GM18520 (cell line): ENCODE measurements at regions not wholly inside any gene's neighbourhood (a gene's known extent, or its start where the extent isn't known, plus 50 kb on each side); places are given as distances from the start of the nearest gene placed in this dataset.

Source experiments
- ATAC-seq: cut with Tn5 transposase; IDR thresholded peaks from one replicate; pipeline ENCODE4 v1.9.1; 2021; ENCODE audit not compliant: unreplicated experiment

DNA sequence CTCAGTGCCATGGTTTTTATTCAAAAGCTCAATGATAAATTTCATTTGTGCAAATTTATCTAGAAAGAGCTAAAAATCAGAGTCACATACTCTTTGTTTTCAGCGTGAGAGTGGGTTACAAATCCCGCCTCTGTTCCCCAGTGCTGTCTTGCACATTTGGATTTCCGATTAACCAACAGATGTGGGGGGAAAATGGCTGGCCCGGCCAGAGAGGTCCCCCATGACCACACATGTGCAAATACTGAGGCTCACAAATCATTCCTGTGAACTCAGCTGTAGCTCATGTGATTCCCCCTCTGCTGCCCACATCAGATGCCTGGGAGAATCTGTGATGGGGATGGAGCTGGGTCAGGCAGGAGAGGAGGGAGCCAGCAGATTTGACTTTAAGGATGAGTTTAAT is 168.7 kb downstream of the PAX1 start:
- no peak for ATAC-seq

- no peak for ATAC-seq
These were observed 167.8 kb downstream of the PAX1 start for GRCh38 chr20:21873291-21873690.

DNA sequence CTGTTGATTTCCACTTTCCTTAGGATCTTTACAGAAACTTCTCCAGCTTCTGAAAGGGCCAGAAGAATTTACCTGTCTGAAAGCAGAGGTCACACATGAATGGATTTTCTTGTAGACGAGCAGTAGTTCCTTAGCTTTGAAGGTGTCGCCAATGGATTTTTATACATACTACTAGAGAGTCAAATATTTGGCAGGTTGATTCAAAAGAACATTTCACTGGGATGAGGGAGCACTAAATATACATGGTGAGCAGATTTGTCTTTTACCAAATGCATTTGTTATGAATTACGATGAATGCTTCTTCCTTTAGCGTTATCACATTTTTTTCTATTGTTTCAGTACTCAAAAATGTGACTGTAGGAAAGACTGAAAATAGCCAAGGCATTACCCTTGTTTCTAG is 162.3 kb downstream of the PAX1 start:
- no peak for ATAC-seq

DNA sequence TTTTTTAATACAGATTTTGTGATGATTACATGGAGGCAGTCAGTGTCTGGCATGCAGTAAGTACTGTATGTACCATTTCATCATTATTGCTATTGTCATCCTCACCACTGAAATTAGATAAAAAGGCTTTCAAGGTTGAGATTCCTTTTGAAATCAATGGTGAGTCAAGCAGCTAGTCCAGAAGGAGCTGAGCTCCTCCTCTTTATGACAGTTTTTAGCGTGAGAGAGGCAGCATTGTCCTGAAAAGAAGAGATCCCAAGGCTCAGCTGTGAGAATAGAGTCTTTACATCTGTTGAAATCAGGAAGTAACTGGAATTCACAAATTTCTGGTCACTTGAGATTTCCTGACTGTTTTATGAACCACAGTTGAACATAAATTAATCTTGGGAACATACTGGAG is 161.9 kb downstream of the PAX1 start:
- ATAC-seq, result no peak

- ATAC-seq, result no peak
These were observed 157.5 kb downstream of the PAX1 start for GRCh38 chr20:21862956-21863355.

DNA sequence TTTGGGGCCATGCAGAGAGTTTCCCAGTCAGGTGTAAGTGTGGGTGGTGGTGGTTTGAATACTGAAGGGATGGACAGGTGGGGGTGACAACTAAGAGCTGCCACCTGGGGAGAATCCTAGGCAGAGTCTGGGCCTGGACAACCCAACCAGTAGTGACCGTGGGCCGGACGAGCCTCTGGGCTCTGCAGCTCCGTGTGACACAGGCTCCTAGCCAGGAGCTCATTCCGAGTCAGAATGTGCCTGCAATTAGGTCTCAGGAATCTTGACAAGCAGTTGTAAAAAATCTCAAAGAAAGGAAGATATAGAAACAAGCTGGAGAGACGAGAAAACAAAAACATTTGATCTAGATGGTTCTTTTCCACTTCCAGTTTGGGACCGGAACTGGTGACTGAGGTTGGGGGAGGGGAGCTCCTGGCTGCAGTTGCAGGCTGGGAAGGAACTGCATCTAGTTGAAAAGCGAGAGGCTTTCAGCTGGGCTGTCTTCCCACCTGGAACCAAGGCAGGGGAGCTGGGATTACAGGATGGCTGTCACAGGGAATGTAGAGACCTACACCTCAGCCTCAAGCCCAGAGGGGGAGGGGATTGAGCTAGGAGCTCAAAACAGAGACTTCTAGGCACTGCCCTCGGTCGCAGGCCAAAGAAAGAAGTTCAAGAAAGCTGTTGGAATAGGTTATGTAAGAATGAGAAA is 156.9 kb downstream of the PAX1 start:
- no peak for ATAC-seq

- no peak for ATAC-seq
These were observed 135.5 kb downstream of the PAX1 start for GRCh38 chr20:21840991-21841390.

- no peak for ATAC-seq
These were observed 134.5 kb downstream of the PAX1 start for GRCh38 chr20:21839982-21840381.

DNA sequence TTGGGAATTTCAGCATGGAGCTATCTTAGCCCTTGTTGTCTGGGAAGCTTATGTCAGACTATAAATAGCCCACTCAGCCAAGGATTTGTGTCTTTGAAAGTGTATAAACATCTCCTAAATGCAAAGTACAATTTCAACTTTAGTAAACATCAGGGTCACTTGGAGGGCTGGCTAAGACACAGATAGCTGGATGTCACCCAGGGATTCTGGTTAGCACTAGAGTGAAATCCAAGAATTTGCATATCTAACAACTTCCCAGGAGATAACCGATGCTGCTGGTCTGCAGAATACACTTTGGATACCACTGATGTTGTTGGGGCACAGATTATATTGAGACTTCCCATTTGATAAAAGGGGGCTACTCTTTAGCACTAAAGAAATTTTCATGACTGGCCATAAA is 130.9 kb downstream of the PAX1 start:
- no peak for ATAC-seq

- ATAC-seq, result no peak
These were observed 129.6 kb downstream of the PAX1 start for GRCh38 chr20:21835042-21835441.

GRCh38 chr20:21832442-21833385 is 127.2 kb downstream of the PAX1 start:
- no peak for ATAC-seq

- ATAC-seq, result no peak
These were observed 121.5 kb downstream of the PAX1 start for GRCh38 chr20:21826976-21827375.

DNA sequence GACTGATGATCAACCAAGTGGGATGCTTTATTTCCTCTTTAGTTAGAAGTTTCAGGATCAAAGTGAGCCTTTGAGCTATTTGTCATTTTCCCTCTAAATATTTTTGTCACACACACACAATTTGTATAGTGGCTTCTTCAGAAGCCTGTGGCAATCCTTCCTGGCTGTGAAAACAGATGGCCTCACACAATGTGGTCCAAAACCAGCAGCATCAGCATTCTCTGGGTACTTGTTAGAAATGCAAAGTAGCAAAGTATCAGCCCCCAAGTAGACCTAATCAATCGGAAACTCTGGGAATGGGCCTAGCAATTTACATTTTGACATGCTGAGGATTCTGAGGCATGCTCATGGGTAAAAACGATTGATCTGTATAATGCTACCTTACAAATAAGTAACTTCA is 115.9 kb downstream of the PAX1 start:
- ATAC-seq, result no peak

DNA sequence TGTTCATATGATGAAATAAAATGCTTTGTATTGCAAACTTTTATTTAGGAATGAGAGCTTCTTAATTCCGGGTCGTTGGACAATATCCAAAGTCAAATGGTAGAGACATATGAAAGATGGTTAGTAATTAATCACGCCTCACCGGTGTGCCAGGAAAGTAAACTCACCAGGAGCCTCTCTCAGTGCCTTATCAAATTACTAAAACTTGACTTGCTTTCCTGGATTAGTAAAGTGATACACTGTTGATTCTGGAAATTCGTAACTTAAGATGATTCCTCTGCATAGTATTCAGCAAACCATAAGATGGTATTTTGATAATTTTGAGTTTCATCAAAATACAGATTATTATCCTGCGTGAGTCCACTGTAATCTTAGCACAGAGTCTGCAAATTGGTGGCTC is 115.2 kb downstream of the PAX1 start:
- no peak for ATAC-seq

DNA sequence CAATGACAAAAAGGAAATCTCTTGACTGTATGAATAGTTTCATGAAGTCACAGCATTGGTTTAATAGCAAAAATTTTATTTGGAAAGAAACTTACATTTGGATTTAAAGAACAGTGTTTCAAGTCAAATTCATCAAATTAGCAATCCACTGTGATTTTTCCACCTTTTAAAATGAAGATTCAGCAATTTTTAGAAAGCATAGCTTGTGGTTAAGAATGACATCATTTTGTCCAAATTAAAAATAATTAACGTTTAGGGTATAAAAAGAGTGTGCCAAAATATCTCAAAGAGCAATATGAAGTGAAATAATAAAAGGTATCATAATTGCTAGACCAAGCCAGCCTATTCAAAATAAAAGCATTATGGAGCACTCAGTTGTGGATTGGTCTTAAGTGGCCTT is 114.6 kb downstream of the PAX1 start:
- no peak for ATAC-seq

DNA sequence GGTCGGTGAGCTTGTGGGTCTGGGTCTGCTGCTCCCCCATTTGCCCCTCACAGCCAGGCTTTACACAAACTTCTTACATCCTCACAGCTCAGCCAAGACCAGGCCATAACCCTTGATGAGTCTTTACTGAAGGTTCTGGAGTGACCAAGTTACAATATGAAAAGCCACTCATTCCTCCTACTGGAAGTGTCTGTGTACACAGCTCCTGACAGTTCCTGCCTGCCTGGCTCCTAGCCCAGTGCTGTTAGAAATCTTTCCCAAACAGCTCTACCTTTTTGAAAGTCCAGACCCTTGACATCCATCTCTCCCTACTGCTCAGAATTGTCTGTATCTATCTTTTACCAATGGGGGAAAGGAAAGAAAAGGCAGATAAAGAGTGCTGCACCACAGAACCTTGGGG is 106.9 kb downstream of the PAX1 start:
- ATAC-seq, result no peak

DNA sequence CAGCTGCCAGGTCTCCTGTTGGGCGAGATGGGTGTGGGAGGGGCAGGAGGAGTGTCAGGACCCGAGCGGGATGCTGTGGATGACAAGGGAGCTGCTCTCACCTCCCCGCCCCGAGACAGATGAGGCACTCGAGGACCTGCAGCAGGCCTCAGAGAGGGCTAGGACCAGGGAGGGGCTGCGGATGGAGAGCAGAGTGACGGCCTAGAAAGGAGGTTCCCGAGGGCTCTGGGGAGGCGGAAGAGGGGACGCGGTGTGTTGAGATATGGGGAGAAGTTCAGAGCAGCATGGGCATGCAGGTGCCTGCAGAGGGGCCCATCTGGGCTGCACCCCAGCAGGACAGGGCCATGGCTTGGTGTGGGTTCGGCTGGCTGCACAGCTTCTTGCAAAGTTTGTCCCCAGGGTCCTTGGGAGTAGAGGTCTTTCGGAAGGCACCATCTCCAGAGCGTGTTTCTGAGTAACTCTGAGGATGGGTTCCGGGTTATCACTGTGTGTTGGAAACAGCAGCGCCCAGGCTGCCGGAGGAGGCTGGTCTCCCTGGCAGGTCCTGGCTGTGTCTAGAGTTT is 104.6 kb downstream of the PAX1 start:
- no peak for ATAC-seq

DNA sequence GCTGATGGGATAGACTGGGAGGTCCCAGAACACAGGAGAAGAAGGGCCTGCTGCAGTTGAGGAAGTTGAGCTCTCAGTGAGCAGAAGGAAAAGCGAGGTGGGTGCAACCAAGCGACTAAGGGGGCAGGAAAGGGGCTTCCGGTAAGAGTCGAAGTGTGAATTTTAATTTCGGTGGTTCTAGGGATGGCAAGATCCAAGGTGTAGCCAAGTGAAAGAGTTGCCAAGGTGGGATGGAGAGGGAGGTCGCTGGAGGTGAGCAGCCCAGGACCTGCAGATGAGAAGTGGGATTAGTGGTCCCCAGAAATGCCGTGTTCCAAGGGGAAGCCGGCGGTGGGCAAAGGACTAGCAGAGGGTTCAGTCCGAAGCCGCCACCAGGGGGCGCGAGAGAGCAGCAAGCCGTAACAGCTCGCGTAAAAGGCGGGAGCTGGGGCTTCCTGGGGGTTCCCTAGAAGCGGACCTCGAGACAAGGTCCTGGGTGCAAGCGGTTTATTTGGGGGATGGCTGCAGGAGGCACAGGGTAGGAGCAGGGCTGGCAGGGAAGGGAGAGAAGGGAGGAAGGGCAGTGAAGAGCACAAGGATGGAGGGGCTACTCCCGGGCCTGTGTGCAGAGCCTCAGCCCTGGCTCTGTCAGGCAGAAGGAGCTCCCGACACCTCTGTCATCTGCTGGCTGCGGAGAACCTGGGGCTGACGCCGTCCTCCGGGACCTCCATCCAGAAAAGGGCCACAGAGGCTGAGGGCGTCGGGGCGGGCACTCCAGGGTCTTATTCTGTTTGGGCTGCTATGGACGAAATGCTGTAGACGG is 103.6 kb downstream of the PAX1 start:
- no peak for ATAC-seq

DNA sequence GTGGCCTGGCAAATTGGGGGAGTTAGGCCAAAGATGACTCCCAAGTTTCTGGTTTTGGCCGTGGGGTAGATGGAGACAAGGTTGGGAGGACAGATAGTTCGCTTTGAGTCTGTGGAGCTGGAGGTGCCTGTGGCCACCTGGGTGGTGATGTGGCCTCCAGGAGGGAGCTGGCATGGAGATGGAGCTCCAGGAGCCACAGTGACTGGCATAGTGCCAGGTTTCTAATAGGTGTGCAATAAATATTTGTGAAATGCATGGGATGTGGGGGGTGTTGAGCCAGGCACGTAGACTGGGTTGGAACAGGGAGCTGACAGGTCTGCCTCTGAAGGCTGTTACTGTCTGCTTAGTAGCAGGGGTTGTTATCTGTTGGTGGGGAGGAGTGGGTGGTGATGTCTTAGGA is 102.7 kb downstream of the PAX1 start:
- no peak for ATAC-seq

DNA sequence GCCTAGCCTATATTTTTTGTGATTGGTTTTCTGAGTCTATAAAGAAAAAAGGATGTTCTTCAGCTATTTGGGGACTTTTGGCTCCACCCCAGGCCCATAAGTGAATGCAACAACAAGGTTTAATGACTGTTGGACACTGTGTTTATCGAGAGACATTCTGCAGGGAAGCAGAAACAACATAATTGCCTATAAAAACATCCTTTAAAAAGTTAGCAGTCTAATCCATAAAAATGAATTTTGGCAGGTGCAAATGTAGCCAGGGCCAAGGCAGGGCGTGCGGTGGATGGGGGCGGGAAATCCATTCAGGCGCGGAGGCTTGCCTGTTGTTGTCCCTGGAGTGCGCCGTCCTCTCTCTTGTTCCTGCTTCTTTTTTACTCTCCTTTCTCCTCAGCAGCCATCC is 99.3 kb downstream of the PAX1 start:
- no peak for ATAC-seq

DNA sequence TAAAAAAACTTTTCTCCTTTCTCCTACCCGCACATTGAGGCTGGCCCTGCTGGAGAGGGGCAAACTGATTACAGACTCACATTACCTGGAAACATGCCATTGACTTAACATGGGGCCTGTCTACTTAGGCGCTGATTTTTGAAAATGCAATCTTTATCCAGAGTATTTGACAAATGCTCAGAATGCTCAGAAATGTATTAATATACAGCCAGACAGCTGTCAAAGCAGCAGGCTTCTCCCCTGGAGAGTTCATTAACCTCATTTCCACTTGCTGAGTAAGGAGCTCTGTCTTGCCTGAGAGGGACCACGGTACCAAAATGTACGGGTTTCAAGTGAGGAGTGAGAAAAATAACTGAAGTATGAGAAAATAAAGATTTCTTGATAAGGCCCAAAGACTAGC is 95.7 kb downstream of the PAX1 start:
- no peak for ATAC-seq
